ENCODE measurements at regions not wholly inside any gene's neighbourhood (a gene's known extent, or its start where the extent isn't known, plus 50 kb on each side); places are given as distances from the start of the nearest gene placed in this dataset.

DNA sequence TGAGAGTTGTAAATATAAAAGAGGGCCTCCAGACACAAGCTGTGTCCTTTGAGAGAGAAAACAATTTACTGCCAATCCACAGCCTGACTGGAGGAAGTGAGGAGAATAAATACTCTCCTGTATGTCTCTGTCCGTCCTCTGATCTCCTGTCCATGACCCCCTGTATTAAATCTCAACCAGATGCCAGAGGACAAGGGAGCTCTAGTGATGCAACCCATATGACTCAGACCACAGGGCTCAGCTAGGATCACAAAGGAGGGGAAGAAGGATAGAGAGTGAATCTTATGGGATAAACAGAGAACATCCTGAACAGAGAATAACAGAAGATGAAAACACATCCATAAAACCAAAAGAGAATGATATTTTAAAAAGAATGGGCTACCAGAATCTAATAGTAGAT, 482.6 kb downstream of the PLOD2 start:
- TF ChIP-seq, protein P1, sequence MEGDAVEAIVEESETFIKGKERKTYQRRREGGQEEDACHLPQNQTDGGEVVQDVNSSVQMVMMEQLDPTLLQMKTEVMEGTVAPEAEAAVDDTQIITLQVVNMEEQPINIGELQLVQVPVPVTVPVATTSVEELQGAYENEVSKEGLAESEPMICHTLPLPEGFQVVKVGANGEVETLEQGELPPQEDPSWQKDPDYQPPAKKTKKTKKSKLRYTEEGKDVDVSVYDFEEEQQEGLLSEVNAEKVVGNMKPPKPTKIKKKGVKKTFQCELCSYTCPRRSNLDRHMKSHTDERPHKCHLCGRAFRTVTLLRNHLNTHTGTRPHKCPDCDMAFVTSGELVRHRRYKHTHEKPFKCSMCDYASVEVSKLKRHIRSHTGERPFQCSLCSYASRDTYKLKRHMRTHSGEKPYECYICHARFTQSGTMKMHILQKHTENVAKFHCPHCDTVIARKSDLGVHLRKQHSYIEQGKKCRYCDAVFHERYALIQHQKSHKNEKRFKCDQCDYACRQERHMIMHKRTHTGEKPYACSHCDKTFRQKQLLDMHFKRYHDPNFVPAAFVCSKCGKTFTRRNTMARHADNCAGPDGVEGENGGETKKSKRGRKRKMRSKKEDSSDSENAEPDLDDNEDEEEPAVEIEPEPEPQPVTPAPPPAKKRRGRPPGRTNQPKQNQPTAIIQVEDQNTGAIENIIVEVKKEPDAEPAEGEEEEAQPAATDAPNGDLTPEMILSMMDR (IDR thresholded peaks at IDR 0.05): no peak
- no peak for TF ChIP-seq POLR2A (IDR thresholded peaks at IDR 0.05)
- TF ChIP-seq POLR2AphosphoS5 (IDR thresholded peaks at IDR 0.05; ENCODE audit: insufficient read depth in 1 of 2, low read depth in 1 of 2): no peak
